ENCODE measurements at regions not wholly inside any gene's neighbourhood (a gene's known extent, or its start where the extent isn't known, plus 50 kb on each side); places are given as distances from the start of the nearest gene placed in this dataset.

- Histone ChIP-seq H3K36me3 (no peaks in the 10 kb centered on the region), H3K27me3 (no peaks in the 10 kb centered on the region), H3K27ac (no peak overlapping the region), H3K4me3 (no peak overlapping the region), H3K9me3 (no peaks in the 10 kb centered on the region), H3K4me1 (peaks cover 0 to 11% of the 10 kb centered on the region in 2 donors)
- intact Hi-C loops (cut with DNase I; ENCODE audit: low total_unique reads) (no loop called here), in situ Hi-C loops (cut with MboI; ENCODE audit: low sequenced_read_pairs in 4 of 4) (no loop called here)
- TF ChIP-seq POLR2A (IDR thresholded peaks at IDR 0.05), result no peak
- TF ChIP-seq CTCF (IDR thresholded peaks at IDR 0.05 in 4 of 5, conservative IDR thresholded peaks at IDR 0.05 in 1 of 5), result no peak
- ATAC-seq, result no peak
- no peak for DNase-seq
Measured at GRCh38 chr10:78437407-78437768, 403.7 kb downstream of the RPS24 start.

- Histone ChIP-seq H3K9me3 (no peaks in the 10 kb centered on the region), H3K4me1 (peaks cover 0 to 7% of the 10 kb centered on the region in 2 donors), H3K27ac (no peak overlapping the region), H3K36me3 (no peaks in the 10 kb centered on the region), H3K27me3 (no peaks in the 10 kb centered on the region), H3K4me3 (no peak overlapping the region)
- DNase-seq (no peak), ATAC-seq (no peak)
- intact Hi-C loops (cut with DNase I; ENCODE audit: low total_unique reads) (no loop called here), in situ Hi-C loops (cut with MboI; ENCODE audit: low sequenced_read_pairs in 4 of 4) (no loop called here)
- TF ChIP-seq CTCF (IDR thresholded peaks at IDR 0.05 in 4 of 5, conservative IDR thresholded peaks at IDR 0.05 in 1 of 5) (no peak), POLR2A (IDR thresholded peaks at IDR 0.05) (no peak)
Measured at GRCh38 chr10:78437998-78438906, 404.6 kb downstream of the RPS24 start.

- in situ Hi-C loops (cut with MboI; ENCODE audit: low sequenced_read_pairs in 4 of 4) (no loop called here), intact Hi-C loops (cut with DNase I; ENCODE audit: low total_unique reads) (no loop called here)
- no peak for TF ChIP-seq POLR2A (IDR thresholded peaks at IDR 0.05)
- no peak for TF ChIP-seq CTCF (IDR thresholded peaks at IDR 0.05 in 4 of 5, conservative IDR thresholded peaks at IDR 0.05 in 1 of 5)
- no peaks in the 10 kb centered on the region for H3K9me3 ChIP-seq
- H3K4me3 ChIP-seq, result no peak overlapping the region
- peaks cover 0 to 3% of the 10 kb centered on the region in 2 donors for H3K4me1 ChIP-seq
- H3K27ac ChIP-seq, result no peak overlapping the region
- H3K36me3 ChIP-seq, result no peaks in the 10 kb centered on the region
- DNase-seq (no peak), ATAC-seq (no peak)
- H3K27me3 ChIP-seq, result no peaks in the 10 kb centered on the region
Measured at GRCh38 chr10:78438907-78439809, 405.5 kb downstream of the RPS24 start.

GRCh38 chr10:78441010-78441409 lies 407.3 kb downstream of the RPS24 start:
- Histone ChIP-seq H3K9me3 (no peaks in the 10 kb centered on the region), H3K4me3 (no peak overlapping the region), H3K36me3 (no peaks in the 10 kb centered on the region), H3K4me1 (no peaks in the 10 kb centered on the region), H3K27me3 (no peaks in the 10 kb centered on the region), H3K27ac (no peak overlapping the region)
- intact Hi-C loops (cut with DNase I; ENCODE audit: low total_unique reads) (no loop called here), in situ Hi-C loops (cut with MboI; ENCODE audit: low sequenced_read_pairs in 4 of 4) (no loop called here)
- TF ChIP-seq POLR2A (IDR thresholded peaks at IDR 0.05), result no peak
- no peak for TF ChIP-seq CTCF (IDR thresholded peaks at IDR 0.05 in 4 of 5, conservative IDR thresholded peaks at IDR 0.05 in 1 of 5)
- ATAC-seq, result no peak
- no peak for DNase-seq

All from gastrocnemius medialis (tissue), 4 donors.